Hematopoietic multipotent progenitor cell (in vitro differentiated cells): ENCODE measurements at regions not wholly inside any gene's neighbourhood (a gene's known extent, or its start where the extent isn't known, plus 50 kb on each side); places are given as distances from the start of the nearest gene placed in this dataset.

Experiments used
- DNase-seq, 3 donors: peaks; one replicate each; pipeline ENCODE4 v3.0.0-alpha.2; 2011 to 2015; ENCODE audit warnings: low read depth in 2 of 3, low spot score in 2 of 3

- no peak for DNase-seq
Observed at GRCh38 chr7:41808541-41808940, 105.7 kb upstream of the INHBA start.

GRCh38 chr7:41803569-41803968 lies 100.7 kb upstream of the INHBA start:
- DNase-seq: no peak

DNA sequence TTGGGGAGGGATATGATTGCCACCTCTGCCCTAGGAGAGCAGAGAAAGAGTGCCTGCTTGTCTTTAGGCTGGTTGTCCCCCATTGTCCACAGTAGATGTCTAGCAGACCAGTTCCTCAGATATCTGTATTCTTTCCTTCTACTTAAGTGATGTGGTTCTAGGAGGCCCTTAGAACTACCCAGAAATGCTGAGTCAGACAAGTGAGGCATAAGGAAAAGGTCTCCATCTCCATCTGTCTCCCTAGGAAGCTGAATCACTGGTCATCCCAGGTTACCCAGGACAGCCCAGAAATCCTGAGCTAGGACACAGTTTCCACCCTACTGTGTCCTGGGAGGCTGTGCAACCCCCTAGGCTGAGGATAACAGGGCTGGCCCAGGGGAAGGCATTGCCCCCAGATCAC lies 93.4 kb upstream of the INHBA start:
- no peak for DNase-seq

DNA sequence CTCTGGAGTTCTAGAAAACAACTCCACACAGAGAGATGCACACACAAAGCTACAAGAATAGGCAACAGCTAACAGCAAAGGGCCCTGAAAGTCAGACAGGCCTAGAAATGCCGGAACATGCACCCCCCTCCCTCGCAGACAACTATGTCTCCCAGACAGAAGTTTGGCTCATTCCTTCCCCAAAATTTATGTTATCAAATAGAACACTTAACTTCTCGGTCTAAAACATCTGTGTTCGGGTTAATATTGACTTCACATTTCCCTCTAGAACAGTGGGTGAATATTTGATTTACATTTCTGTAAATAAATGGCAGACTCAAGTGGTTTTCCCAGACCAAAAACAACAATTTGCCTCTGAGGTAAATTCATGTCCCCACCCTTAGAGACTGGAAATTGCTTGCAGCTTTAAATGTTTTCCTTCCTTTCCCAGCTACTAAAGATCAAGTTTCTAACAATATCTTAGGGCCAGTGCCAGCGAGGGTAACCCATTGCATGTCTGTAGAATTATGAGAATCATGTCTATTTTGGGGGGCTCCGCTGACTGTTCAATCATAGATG lies 92.5 kb upstream of the INHBA start:
- DNase-seq: peak in 1 of 3 donors; percentile 52

- DNase-seq: no peak
Observed at GRCh38 chr7:41793556-41793955, 90.7 kb upstream of the INHBA start.

GRCh38 chr7:41792120-41792519 lies 89.2 kb upstream of the INHBA start:
- no peak for DNase-seq

- DNase-seq: no peak
Observed at GRCh38 chr7:41788556-41788955, 85.7 kb upstream of the INHBA start.

DNA sequence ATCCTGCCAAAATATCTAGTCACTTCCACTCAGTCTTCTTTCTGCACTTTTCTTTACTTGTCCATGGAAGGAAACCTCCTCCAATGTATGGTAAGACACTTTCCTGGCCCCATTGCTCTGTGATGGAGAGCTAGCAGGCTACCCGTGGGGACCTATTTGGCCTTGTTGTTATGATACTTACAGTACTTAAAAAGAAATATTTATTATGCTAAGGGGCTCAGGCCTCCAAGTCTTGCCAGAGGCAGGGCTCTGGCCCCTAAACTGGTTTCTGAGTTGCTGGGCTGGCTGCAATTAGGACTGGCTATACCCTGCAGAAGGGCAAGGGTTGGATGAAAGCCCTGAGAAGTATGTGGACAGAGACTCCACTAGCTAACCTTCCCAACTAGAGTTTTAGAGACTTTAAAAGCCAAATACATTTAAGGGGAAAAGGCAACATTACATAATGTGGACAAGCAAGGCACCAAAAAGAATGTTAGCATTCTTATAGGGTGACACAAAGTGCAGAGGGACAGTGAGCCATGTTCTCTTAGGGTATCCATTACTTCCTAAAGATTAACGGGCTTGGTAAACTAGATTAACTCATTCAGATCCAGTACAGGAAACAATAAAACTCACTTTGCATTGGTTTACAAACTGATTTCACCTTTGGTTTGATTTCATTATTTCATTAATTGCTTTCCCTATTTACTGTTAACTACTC lies 84.9 kb upstream of the INHBA start:
- DNase-seq: no peak

DNA sequence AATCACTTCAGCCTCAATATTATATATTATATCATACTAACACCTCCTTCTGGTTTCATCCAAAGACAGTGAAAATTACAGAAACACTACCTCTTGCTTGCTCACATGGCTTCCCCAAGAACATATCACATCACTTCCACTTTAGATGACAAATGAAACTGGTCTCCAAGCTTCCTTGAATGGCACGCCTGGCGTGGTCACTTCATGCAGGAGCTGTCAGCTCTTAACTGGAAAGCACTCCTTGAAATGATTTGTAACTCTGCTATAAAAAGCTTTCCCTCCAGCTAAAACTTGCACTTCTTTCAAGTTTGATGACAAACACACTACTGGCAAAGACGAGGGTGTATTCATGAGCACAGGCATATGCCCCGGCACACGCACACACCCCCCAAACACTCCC lies 84.1 kb upstream of the INHBA start:
- DNase-seq: no peak

- no peak for DNase-seq
Observed at GRCh38 chr7:41786404-41786803, 83.5 kb upstream of the INHBA start.

DNA sequence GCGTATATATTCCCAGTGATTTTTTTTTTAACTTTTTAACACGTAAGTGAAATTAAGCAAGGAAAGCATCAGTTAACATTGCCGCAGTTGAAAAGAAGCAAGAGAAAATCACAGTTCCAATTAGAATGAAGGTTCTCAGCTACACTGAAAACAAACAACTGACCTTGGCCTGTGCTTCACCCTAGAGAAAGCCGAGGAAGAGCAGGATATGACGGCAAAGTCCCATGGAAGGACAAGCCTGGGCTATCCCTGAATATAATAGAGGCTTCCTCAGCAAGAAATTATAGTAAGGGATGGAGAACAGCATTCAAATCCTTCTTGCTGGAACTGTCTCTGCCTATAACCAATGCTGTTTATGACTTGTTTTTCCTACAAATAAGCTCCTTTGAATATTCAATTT lies 83.0 kb upstream of the INHBA start:
- DNase-seq: no peak

DNA sequence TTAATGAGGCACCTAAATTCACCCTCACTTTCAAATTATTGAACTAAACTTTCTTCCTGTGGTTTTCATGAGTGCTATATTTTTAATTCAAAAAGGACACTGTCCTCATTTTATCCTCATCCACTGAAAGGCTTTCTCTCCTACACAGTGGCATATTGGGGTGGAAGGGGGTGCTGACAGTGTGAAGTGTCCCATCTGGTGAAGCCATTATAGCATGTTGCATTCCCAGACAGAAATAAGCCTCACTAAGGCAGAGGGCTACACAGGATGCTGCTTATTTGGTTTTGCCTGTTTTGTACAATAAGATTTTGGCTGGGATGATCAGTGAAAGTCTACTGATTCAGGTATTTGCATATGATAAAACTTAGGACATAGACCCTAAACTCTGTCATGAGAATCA lies 82.4 kb upstream of the INHBA start:
- DNase-seq: no peak

DNA sequence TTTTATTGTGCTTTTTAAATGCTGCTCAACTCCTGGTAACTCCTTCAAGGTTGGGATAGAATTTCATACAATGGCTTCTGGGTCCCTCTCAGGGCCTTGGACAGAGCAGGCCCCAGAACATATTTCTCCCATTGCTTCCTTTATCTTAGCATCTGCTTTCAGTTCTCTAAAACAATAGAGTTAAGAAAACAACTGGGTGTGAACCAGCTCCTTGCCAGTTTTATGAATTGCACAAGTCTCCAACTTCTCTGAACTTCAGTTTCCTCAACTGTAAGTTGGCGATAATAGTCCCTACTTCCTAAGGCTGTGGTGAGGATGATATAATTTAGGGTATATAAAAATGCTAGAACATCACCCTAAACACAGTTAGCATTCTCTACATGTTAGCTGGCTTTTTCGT lies 77.0 kb upstream of the INHBA start:
- peak in 1 of 3 donors; percentile 32 for DNase-seq

DNA sequence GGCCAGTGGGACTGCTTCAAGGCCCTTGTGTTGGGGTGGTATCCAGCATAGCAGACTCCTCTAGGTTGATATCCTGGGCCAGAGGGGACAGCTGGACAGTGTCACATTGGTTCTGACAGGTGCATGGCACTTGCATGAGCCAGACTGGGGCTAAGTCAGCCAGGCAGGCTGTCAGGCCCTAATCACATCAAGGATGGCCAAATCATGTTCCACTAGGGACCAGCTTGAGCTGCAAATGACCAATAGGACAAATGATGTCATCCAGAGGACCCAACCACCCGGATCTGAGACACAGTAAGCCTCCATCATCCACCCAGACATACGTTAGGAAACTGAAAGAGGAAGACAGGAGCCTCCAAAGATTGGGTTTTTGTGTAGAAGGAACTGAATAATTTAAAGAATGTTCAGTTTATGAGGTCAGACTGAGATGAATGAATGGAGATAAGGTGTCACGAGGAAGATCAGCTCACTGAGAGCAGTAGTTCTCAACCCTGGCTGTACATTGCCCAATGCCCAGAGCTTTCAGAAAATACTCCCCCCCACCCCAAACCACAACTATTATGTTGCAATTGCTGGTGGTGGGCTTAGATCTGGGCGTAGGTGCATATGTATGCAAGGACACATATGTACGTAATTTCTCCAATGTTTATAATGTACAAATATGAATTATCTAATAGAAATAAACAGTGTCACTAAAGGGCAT lies 75.2 kb upstream of the INHBA start:
- DNase-seq: no peak

DNA sequence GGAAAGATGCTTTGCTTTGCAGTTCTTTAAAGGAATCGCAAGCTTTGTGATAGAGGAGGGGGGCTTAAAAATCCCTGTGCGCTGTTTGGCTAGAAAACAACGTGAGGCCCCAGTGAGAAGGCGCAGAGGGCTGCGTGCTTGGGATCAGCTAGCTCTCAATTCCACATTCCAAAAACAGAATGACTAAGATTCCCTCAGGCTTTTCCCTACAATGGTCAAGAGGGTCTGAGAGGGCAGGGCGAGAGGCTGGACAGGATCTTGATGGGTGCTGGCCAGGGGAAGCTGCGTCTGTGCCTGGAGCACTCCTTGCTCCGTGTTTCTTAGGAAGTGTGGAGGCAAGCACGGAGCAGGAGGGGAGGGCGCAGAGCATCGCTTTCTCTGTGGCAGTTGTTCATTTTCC lies 72.1 kb upstream of the INHBA start:
- DNase-seq: no peak

GRCh38 chr7:41773756-41774155 lies 70.9 kb upstream of the INHBA start:
- DNase-seq: peak in 1 of 3 donors; percentile 41

- no peak for DNase-seq
Observed at GRCh38 chr7:41771717-41772116, 68.8 kb upstream of the INHBA start.

GRCh38 chr7:41769162-41769561 lies 66.3 kb upstream of the INHBA start:
- DNase-seq: no peak

DNA sequence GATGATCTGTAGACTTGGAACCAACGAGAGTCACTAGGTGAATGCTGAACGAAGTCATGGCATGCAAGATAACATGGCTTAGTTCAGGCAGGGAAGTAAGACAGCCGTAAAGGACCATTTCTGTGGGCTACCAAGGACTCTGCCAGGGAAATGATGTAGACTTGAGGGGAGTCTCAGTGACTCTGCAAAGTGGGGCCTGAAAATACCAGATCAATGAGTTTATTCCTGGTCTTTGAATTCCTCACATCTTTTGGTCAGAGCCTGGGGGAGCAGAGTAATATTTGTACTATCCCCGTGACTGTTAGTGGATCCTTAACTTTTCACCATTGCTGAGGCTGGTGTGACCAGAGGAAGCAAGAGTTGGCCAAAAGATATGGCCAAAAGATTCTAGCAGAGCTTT lies 60.7 kb upstream of the INHBA start:
- no peak for DNase-seq

- no peak for DNase-seq
Observed at GRCh38 chr7:41762641-41763040, 59.8 kb upstream of the INHBA start.

- DNase-seq: no peak
Observed at GRCh38 chr7:41760293-41760692, 57.4 kb upstream of the INHBA start.

DNA sequence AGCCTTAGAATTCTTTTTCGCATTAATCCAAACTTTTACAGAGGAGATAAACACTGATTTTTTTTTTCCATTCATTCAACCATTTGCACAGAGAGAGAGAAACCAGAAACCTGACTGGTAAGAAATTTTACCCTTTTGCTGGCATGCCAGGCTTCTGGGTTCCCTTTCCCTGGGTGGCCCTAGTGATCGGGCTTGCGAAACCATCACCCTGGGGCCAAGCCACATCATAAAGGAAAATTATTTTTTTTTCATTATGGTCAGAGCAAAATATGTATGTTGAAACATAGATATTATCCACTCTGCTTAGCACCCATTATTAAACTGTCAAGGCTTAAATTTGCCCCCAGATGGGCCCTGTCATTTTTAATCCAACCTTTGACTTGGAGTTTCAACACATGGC lies 55.4 kb upstream of the INHBA start:
- DNase-seq: no peak
